H1 (cell line): ENCODE measurements at regions not wholly inside any gene's neighbourhood (a gene's known extent, or its start where the extent isn't known, plus 50 kb on each side); places are given as distances from the start of the nearest gene placed in this dataset.

Experiments used
- CTCF ChIA-PET: fragments of 300-600 bp; sonication (Branson Sonifier 250); formaldehyde crosslinking; loops from one replicate; lab custom pipeline; 2021; ENCODE audit not compliant: partially characterized antibody; lab: Charles Lee
- POLR2A ChIA-PET: fragments of 300-600 bp; sonication (Branson Sonifier 250); formaldehyde crosslinking; loops from one replicate; lab custom pipeline; 2021; ENCODE audit warnings: inconsistent platforms; ENCODE audit not compliant: partially characterized antibody; lab: Charles Lee
- DNase-seq, 2 experiments: peaks; one replicate each; pipeline versions ENCODE4 v3.0.0 to v3.0.0-alpha.2; 2010 to 2022; ENCODE audit warnings: low spot score in 2 of 2, low read depth in 1 of 2, mixed read lengths in 1 of 2
- FAIRE-seq: peaks from 2 replicates; lab custom pipeline; 2011; peaks lifted over from hg19 to GRCh38; lab: Jason Lieb, UNC
- H2AFZ ChIP-seq: 2 replicates; pipeline ENCODE4 v1.8.1; 2012; ENCODE audit warnings: low read length, inconsistent platforms
- H2AK5ac ChIP-seq: 2 replicates; pipeline ENCODE4 v1.6.1; 2013; ENCODE audit warnings: low read depth, low read length
- H2BK120ac ChIP-seq: replicated peaks from 2 replicates; pipeline ENCODE3; 2013; ENCODE audit warnings: low read depth, low read length, inconsistent platforms
- H2BK12ac ChIP-seq: 2 replicates; pipeline ENCODE4 v1.6.1; 2013; ENCODE audit warnings: low read depth, low read length
- H2BK15ac ChIP-seq: 2 replicates; pipeline ENCODE4 v1.6.1; 2013; ENCODE audit warnings: low read length
- H2BK20ac ChIP-seq: 2 replicates; pipeline ENCODE4 v1.6.1; 2013; ENCODE audit warnings: low read length
- H2BK5ac ChIP-seq: 2 replicates; pipeline ENCODE4 v1.6.1; 2013; ENCODE audit warnings: low read depth, low read length
- H3K14ac ChIP-seq: 2 replicates; pipeline ENCODE4 v1.6.1; 2013; ENCODE audit warnings: inconsistent platforms; ENCODE audit not compliant: insufficient read length
- H3K18ac ChIP-seq: 2 replicates; pipeline ENCODE4 v1.6.1; 2013; ENCODE audit warnings: low read length; ENCODE audit errors: extremely low read depth
- H3K23ac ChIP-seq: 2 replicates; pipeline ENCODE4 v1.6.1; 2013; ENCODE audit warnings: inconsistent platforms; ENCODE audit not compliant: insufficient read length
- H3K23me2 ChIP-seq: 2 replicates; pipeline ENCODE4 v1.6.1; 2013; ENCODE audit warnings: low read depth, low read length
- H3K27ac ChIP-seq: 2 replicates; pipeline ENCODE4 v1.6.1; 2011; ENCODE audit warnings: low read depth, low read length, inconsistent platforms
- H3K27me3 ChIP-seq, 4 experiments: replicated peaks in 1 of 4; 1 replicate in 1 of 4; 2 replicates in 3 of 4; pipeline versions ENCODE4 v1.6.1 to v1.8.1; 2011 to 2013; ENCODE audit warnings: low read length in 3 of 4, mild to moderate bottlenecking in 3 of 4, inconsistent platforms in 2 of 4, mixed read lengths in 2 of 4, moderate library complexity in 1 of 4; ENCODE audit not compliant: control insufficient read depth in 3 of 4, insufficient read depth in 3 of 4; ENCODE audit errors: extremely low read depth in 1 of 4
- H3K36me3 ChIP-seq, 4 experiments: 2 replicates each; pipeline versions ENCODE4 v1.6.1 to v1.8.1; 2011 to 2013; ENCODE audit warnings: mild to moderate bottlenecking in 4 of 4, low read length in 3 of 4, moderate library complexity in 2 of 4, control low read depth in 1 of 4, inconsistent platforms in 1 of 4; ENCODE audit not compliant: insufficient read depth in 4 of 4, control insufficient read depth in 2 of 4
- H3K4ac ChIP-seq: replicated peaks from 2 replicates; pipeline ENCODE3; 2013; ENCODE audit warnings: low read length, low read depth, mixed read lengths, inconsistent platforms; ENCODE audit not compliant: insufficient read length
- H3K4me1 ChIP-seq, 4 experiments: replicated peaks in 1 of 4; 1 replicate in 1 of 4; 2 replicates in 3 of 4; pipeline versions ENCODE4 v1.6.1 to v1.8.1; 2011 to 2013; ENCODE audit warnings: low read length in 3 of 4, inconsistent platforms in 2 of 4, mixed read lengths in 1 of 4; ENCODE audit not compliant: insufficient read depth in 4 of 4, control insufficient read depth in 3 of 4
- H3K4me2 ChIP-seq, 2 experiments: 2 replicates each; pipeline versions ENCODE4 v1.6.1 to v1.8.1; 2011 to 2013; ENCODE audit warnings: low read depth in 2 of 2, low read length in 2 of 2, control low read depth in 1 of 2, inconsistent platforms in 1 of 2, mild to moderate bottlenecking in 1 of 2; ENCODE audit not compliant: insufficient read depth in 1 of 2
- H3K4me3 ChIP-seq, 4 experiments: fragments of 200-600, 300-600 bp in 1 of 4; sonication (generic), shearing (Covaris generic), sonication (Bioruptor Twin) in 1 of 4; 2 replicates each; pipeline versions ENCODE4 v1.5.1 to v1.8.1; 2011 to 2016; ENCODE audit warnings: low read length in 4 of 4, low read depth in 3 of 4, control low read depth in 2 of 4, inconsistent platforms in 2 of 4, mild to moderate bottlenecking in 2 of 4, mixed read lengths in 1 of 4, moderate library complexity in 1 of 4; ENCODE audit not compliant: insufficient read depth in 2 of 4; ENCODE audit errors: extremely low read depth in 1 of 4
- H3K56ac ChIP-seq: replicated peaks from 2 replicates; pipeline ENCODE3; 2013; ENCODE audit warnings: low read depth, mild to moderate bottlenecking, mixed read lengths, low read length, inconsistent platforms; ENCODE audit not compliant: insufficient read length
- H3K79me1 ChIP-seq: 2 replicates; pipeline ENCODE4 v1.6.1; 2013; ENCODE audit warnings: low read depth, low read length, control low read depth
- H3K79me2 ChIP-seq, 2 experiments: 2 replicates each; pipeline versions ENCODE4 v1.6.1 to v1.8.1; 2012 to 2013; ENCODE audit warnings: low read length in 2 of 2, mild to moderate bottlenecking in 2 of 2, inconsistent platforms in 1 of 2; ENCODE audit not compliant: insufficient read depth in 2 of 2, control insufficient read depth in 1 of 2
- H3K9ac ChIP-seq, 4 experiments: replicated peaks in 1 of 4; 1 replicate in 1 of 4; 2 replicates in 3 of 4; pipeline versions ENCODE4 v1.6.1 to v1.8.1; 2011 to 2013; ENCODE audit warnings: low read depth in 3 of 4, low read length in 3 of 4, control low read depth in 2 of 4, mild to moderate bottlenecking in 2 of 4, moderate library complexity in 2 of 4, inconsistent platforms in 1 of 4; ENCODE audit errors: extremely low read depth in 1 of 4
- H3K9me3 ChIP-seq, 2 experiments: 2 replicates each; pipeline versions ENCODE4 v1.6.1 to v1.8.1; 2012 to 2013; ENCODE audit warnings: mild to moderate bottlenecking in 2 of 2, moderate library complexity in 2 of 2, control low read depth in 1 of 2, inconsistent platforms in 1 of 2, low read depth in 1 of 2, low read length in 1 of 2, mixed read lengths in 1 of 2; ENCODE audit not compliant: insufficient read depth in 2 of 2
- H4K20me1 ChIP-seq, 2 experiments: replicated peaks in 1 of 2; 2 replicates each; pipeline versions ENCODE3 to v1.8.1; 2011 to 2013; ENCODE audit warnings: inconsistent platforms in 2 of 2, low read length in 2 of 2, mild to moderate bottlenecking in 1 of 2; ENCODE audit not compliant: insufficient read depth in 2 of 2, control insufficient read depth in 1 of 2
- H4K5ac ChIP-seq: 2 replicates; pipeline ENCODE4 v1.6.1; 2013; ENCODE audit warnings: low read length, low read depth, mixed read lengths, inconsistent platforms; ENCODE audit not compliant: insufficient read length
- H4K8ac ChIP-seq: 2 replicates; pipeline ENCODE4 v1.8.0; 2013; ENCODE audit warnings: mild to moderate bottlenecking, moderate library complexity, low read length, inconsistent platforms; ENCODE audit not compliant: insufficient read depth; ENCODE audit errors: extremely low read depth
- H4K91ac ChIP-seq: replicated peaks from 2 replicates; pipeline ENCODE3; 2013; ENCODE audit warnings: low read length, mixed read lengths, inconsistent platforms; ENCODE audit not compliant: insufficient read length
- JUN ChIP-seq: IDR thresholded peaks from 2 replicates; pipeline ENCODE4 v1.6.1; 2011; ENCODE audit warnings: low read depth, mild to moderate bottlenecking, improper control_type of control experiment, low read length
- SIN3A ChIP-seq, 2 experiments: IDR thresholded peaks in 1 of 2; conservative IDR thresholded peaks in 1 of 2; 2 replicates each; pipeline ENCODE4 v1.6.1; 2011 to 2012; ENCODE audit warnings: low read length in 2 of 2, improper control_type of control experiment in 1 of 2, low read depth in 1 of 2, mild to moderate bottlenecking in 1 of 2
- WGBS, 2 experiments: shearing (Covaris generic) in 1 of 2; methylation state at CpG; one replicate each; pipeline versions ENCODE4 v1.1.6 to v1.1.7; 2013 to 2015; ENCODE audit warnings: low lambda C conversion rate in 2 of 2, mixed read lengths in 2 of 2, inconsistent platforms in 1 of 2, low coverage in 1 of 2, missing lambda C conversion rate in 1 of 2; ENCODE audit not compliant: insufficient replicate concordance in 2 of 2, insufficient coverage in 1 of 2, insufficient read length in 1 of 2; ENCODE audit errors: extremely low coverage in 1 of 2, missing lambda C conversion rate in 1 of 2; 5-methylcytosine and 5-hydroxymethylcytosine counted together

GRCh38 chr9:17847908-17848307 lies 269.0 kb downstream of the SH3GL2 start:
- Histone ChIP-seq H3K18ac (no peak overlapping the region), H4K5ac (no peak overlapping the region), H2AFZ (no peak overlapping the region)
- TF ChIP-seq SIN3A (conservative IDR thresholded peaks at IDR 0.05 in 1 of 2, IDR thresholded peaks at IDR 0.05 in 1 of 2; ENCODE audit: low read depth in 1 of 2, low read length in 2 of 2): no peak
- TF ChIP-seq JUN: no peak
- TF ChIP-seq, all 59 proteins: peak for 0
- no peak overlapping the region for H2BK120ac ChIP-seq
- no peak overlapping the region for H2BK5ac ChIP-seq
- no peaks in the 10 kb centered on the region for H3K79me2 ChIP-seq
- H4K91ac ChIP-seq: no peak overlapping the region
- peaks cover 0 to 4% (median 0%) of the 10 kb centered on the region in 4 experiments; a peak in 1 of 7 replicates for H3K4me1 ChIP-seq
- H3K23me2 ChIP-seq: no peaks in the 10 kb centered on the region; the same call in 1 of the 2 replicates
- no peak overlapping the region for H3K4ac ChIP-seq
- no peak overlapping the region for H2BK12ac ChIP-seq
- WGBS, 2 experiments: 91% methylated on average over 3 of the region's 3 CpGs; no CpG with 5 or more reads in 1 of the 2 experiments
- H3K23ac ChIP-seq: no peak overlapping the region
- H3K9ac ChIP-seq: no peak overlapping the region
- H2BK15ac ChIP-seq: no peak overlapping the region
- no peak overlapping the region for H2AK5ac ChIP-seq
- no peak overlapping the region for H2BK20ac ChIP-seq
- FAIRE-seq (no peak), DNase-seq (no peak)
- H4K20me1 ChIP-seq: no peaks in the 10 kb centered on the region
- H3K27ac ChIP-seq: no peak overlapping the region
- H3K4me2 ChIP-seq: no peak overlapping the region
- H3K27me3 ChIP-seq: no peaks in the 10 kb centered on the region
- H3K14ac ChIP-seq: no peak overlapping the region
- no peak overlapping the region for H3K4me3 ChIP-seq
- no peaks in the 10 kb centered on the region for H3K36me3 ChIP-seq
- ChIA-PET POLR2A (no interaction called here), CTCF (no interaction called here)
- no peak overlapping the region for H3K56ac ChIP-seq
- H4K8ac ChIP-seq: no peak overlapping the region
- H3K9me3 ChIP-seq: peaks cover 13 to 20% of the 10 kb centered on the region in 2 experiments; a peak in 2 of 4 replicates
- no peaks in the 10 kb centered on the region for H3K79me1 ChIP-seq
